Subcutaneous abdominal adipose tissue (tissue), 5 donors: ENCODE measurements at regions not wholly inside any gene's neighbourhood (a gene's known extent, or its start where the extent isn't known, plus 50 kb on each side); places are given as distances from the start of the nearest gene placed in this dataset.

ENCODE experiments used
- H3K27ac ChIP-seq: one replicate; pipeline ENCODE4 v1.7.0; 2013; ENCODE audit warnings: low read depth, mild to moderate bottlenecking, inconsistent platforms, low read length, moderate library complexity
- H3K27me3 ChIP-seq, 5 donors: one replicate each; pipeline ENCODE4 v1.7.0; 2013; ENCODE audit warnings: low read length in 5 of 5, inconsistent platforms in 1 of 5; ENCODE audit not compliant: control insufficient read depth in 5 of 5, insufficient read depth in 4 of 5
- H3K36me3 ChIP-seq, 5 donors: one replicate each; pipeline ENCODE4 v1.7.0; 2013; ENCODE audit warnings: low read length in 5 of 5; ENCODE audit not compliant: control insufficient read depth in 5 of 5, insufficient read depth in 5 of 5
- H3K4me1 ChIP-seq, 5 donors: one replicate each; pipeline ENCODE4 v1.7.0; 2013; ENCODE audit warnings: low read length in 5 of 5, mild to moderate bottlenecking in 3 of 5, moderate library complexity in 1 of 5; ENCODE audit not compliant: control insufficient read depth in 5 of 5, insufficient read depth in 5 of 5
- H3K4me3 ChIP-seq, 5 donors: one replicate each; pipeline ENCODE4 v1.7.0; 2013; ENCODE audit warnings: low read length in 5 of 5, low read depth in 1 of 5
- H3K9ac ChIP-seq, 5 donors: one replicate each; pipeline ENCODE4 v1.7.0; 2013; ENCODE audit warnings: low read length in 5 of 5, mild to moderate bottlenecking in 4 of 5, moderate library complexity in 3 of 5
- H3K9me3 ChIP-seq, 5 donors: one replicate each; pipeline ENCODE4 v1.7.0; 2013; ENCODE audit warnings: low read length in 5 of 5; ENCODE audit not compliant: control insufficient read depth in 5 of 5
- donor health status: healthy.
- donor health status: healthy.
- donor health status: healthy.
- donor health status: healthy.
- donor health status: healthy.

DNA sequence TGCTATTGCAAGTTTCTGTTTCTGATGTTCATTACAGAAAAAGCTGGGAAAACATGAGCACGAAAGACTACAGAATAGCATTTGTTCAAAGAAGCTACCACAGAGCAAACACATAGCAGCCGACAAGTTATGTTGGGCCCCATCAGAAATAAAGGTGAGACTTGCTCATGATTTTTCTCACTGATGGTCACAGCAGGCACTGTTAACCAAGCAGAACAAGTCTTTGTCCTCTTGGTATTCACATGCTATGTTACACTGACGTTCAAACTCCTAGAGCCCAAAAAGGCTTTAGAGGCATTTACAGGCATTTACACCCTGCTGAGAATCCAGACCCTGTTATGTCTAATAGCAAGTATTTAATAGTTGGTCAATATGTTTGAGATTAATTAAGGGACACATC lies 235.0 kb upstream of the HNMT start:
- Histone ChIP-seq H3K27ac (no peak overlapping the region), H3K4me1 (no peaks in the 10 kb centered on the region), H3K9ac (no peak overlapping the region), H3K36me3 (no peaks in the 10 kb centered on the region), H3K9me3 (peaks cover 0 to 12% (median 8%) of the 10 kb centered on the region in 5 donors), H3K4me3 (no peak overlapping the region), H3K27me3 (no peaks in the 10 kb centered on the region)

DNA sequence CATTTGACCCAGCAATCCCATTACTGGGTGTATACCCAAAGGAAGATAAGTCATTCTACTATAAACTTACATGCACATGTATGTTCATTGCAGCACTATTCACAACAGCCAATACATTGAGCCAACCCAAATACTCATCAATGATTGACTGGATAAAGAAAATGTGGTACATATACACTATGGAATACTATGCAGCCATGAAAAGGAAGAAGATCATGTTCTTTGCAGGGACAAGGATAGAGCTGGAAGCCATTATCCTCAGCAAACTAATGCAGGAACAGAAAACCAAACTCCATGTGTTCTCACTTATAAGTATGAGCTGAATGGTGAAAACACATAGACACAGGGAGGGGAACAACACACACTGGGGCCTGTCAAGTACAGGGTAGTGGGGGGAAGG lies 226.7 kb upstream of the HNMT start:
- no peak overlapping the region for H3K4me3 ChIP-seq
- H3K27ac ChIP-seq = no peak overlapping the region
- no peaks in the 10 kb centered on the region for H3K4me1 ChIP-seq
- H3K9ac ChIP-seq = no peak overlapping the region
- H3K9me3 ChIP-seq = peaks cover 0 to 6% (median 0%) of the 10 kb centered on the region in 5 donors
- no peaks in the 10 kb centered on the region for H3K27me3 ChIP-seq
- no peaks in the 10 kb centered on the region for H3K36me3 ChIP-seq

DNA sequence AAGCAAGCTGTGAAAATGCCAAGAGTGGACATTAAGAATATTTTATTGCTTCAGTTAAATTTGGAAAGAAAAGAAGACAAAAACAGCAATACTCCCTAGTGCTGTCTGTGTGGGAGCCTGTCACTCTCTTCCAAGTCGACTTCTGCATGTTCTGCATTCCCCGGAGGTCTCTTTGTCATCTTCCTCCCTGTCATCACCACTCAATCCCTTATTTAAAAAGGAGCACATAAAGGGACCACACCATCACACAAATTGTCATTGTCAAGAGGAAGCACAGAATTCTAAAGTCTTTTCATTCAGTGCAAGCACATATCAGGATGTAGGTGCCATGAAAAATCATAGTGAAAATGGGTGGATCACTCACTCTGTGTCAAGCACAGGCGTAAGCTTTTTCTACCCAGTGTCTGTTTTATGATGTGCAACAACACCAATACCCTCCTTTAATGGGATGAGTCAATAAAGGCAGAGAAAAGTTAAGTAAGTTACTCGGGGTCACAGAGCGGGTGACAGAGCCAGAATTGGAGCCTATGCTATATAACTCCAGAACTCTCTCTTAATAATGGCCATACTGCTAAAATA lies 222.4 kb upstream of the HNMT start:
- Histone ChIP-seq H3K9ac (no peak overlapping the region), H3K36me3 (no peaks in the 10 kb centered on the region), H3K4me1 (no peaks in the 10 kb centered on the region), H3K27ac (no peak overlapping the region), H3K27me3 (no peaks in the 10 kb centered on the region), H3K4me3 (no peak overlapping the region), H3K9me3 (peaks cover 0 to 6% (median 0%) of the 10 kb centered on the region in 5 donors)

DNA sequence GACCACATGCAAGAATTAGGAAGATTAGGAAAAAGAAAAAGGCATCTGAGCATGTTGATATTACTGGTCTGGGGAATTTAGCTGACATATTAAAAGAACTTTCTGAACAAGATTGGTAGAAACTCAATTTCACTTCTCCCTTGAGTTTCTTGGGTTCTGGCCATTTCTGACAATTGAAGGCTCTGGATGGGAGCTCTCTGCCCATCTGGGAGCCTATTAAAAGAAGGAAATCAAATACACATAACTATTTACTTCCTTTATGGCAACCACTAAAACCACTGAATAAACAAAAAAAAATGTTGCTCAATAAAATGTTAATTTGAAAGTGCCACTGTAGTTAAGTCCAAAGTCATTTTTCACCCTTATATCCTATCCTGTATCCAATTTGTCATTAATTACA lies 216.8 kb upstream of the HNMT start:
- Histone ChIP-seq H3K4me3 (no peak overlapping the region), H3K4me1 (no peaks in the 10 kb centered on the region), H3K27me3 (no peaks in the 10 kb centered on the region), H3K9ac (no peak overlapping the region), H3K36me3 (no peaks in the 10 kb centered on the region), H3K9me3 (peaks cover 0 to 2% (median 0%) of the 10 kb centered on the region in 5 donors), H3K27ac (no peak overlapping the region)

DNA sequence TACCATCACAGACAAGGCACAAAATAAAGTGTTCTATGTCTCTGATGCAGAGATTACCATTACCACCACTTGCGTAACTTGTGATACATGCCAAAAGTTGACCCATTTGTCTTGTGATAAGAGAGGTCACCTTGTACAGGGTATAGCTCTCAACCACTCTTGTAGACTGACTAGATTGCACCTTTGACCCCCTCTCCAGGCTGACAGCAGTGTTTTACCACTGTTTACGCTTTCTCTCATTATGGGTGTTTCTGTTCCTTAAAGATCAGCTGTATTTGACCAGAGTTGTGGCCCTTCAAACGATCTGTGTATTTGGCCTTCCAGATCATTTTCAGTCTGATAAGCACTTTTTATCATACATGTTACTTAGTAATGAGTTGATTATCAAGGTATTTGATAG lies 215.7 kb upstream of the HNMT start:
- peaks cover 0 to 3% (median 0%) of the 10 kb centered on the region in 5 donors for H3K9me3 ChIP-seq
- H3K27ac ChIP-seq = no peak overlapping the region
- no peaks in the 10 kb centered on the region for H3K27me3 ChIP-seq
- no peak overlapping the region for H3K9ac ChIP-seq
- no peaks in the 10 kb centered on the region for H3K36me3 ChIP-seq
- no peak overlapping the region for H3K4me3 ChIP-seq
- no peaks in the 10 kb centered on the region for H3K4me1 ChIP-seq

DNA sequence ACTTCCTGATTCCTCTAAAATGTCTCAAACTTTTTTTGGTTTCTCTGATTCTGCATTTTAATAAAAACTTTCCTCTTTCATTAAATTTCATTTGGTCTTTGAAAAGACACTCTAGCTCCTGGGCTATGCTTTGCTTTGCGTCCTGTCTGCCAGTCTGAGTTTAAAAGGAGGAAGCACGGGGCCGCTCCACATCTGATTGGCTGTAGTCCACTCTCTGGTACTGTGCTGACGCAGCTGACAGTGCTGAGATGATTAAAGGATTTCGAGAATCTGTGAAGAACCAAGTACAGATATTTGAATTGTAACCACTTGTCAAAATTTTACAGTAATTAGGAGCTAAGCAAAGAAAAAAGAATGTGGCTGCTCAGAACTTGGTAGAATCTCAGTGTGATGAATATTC lies 199.6 kb upstream of the HNMT start:
- H3K27me3 ChIP-seq = no peaks in the 10 kb centered on the region
- H3K36me3 ChIP-seq = no peaks in the 10 kb centered on the region
- H3K9me3 ChIP-seq = peaks cover 0 to 3% (median 0%) of the 10 kb centered on the region in 5 donors

DNA sequence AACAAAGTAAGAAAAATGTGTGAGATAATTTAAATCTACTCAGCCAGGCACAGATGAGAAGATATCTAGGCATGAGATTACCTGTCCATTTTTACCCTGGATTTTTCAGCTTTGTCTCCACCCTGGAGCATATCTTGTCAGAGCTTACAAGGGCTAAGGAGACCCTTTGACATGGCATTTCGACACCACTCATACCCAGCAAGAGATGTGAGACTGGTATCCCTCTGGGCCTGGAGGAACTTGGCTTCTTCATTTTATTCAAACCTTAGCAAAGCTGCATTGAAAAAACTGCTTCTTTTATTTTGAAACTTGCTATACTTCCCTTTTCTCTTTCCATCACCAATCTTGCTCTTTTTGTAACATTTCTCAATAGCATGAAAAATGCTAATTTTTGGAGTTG lies 194.9 kb upstream of the HNMT start:
- H3K9me3 ChIP-seq = no peaks in the 10 kb centered on the region
- no peaks in the 10 kb centered on the region for H3K36me3 ChIP-seq
- H3K27ac ChIP-seq = no peak overlapping the region
- H3K27me3 ChIP-seq = no peaks in the 10 kb centered on the region
- no peak overlapping the region for H3K9ac ChIP-seq
- no peak overlapping the region for H3K4me3 ChIP-seq
- peaks cover 0 to 5% (median 0%) of the 10 kb centered on the region in 5 donors for H3K4me1 ChIP-seq

More for the DNA sequence above, 199.6 kb upstream of the HNMT start:
- no peaks in the 10 kb centered on the region for H3K4me1 ChIP-seq
- H3K9ac ChIP-seq = no peak overlapping the region
- no peak overlapping the region for H3K27ac ChIP-seq
- H3K4me3 ChIP-seq = no peak overlapping the region

DNA sequence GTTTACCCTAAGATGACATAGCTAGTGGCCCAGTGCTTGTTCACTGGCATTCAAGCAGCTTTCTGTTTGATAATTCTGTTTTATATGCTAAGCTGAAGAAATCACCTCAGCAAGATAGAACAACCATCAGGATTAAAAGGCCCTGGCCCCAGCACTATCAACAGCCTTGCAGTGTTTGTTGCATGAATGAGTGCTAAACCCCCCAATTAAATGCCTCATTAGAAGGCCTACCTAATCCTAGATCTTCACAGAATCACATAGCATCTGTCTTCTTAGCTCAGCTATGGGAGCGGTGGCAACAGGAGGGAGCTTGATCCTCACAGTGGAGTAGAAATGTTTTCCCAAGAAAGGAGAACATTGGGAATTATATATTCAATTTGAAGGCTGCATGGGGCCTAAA lies 194.1 kb upstream of the HNMT start:
- Histone ChIP-seq H3K27me3 (no peaks in the 10 kb centered on the region), H3K4me3 (no peak overlapping the region), H3K4me1 (peaks cover 0 to 5% (median 0%) of the 10 kb centered on the region in 5 donors), H3K36me3 (no peaks in the 10 kb centered on the region), H3K27ac (no peak overlapping the region), H3K9ac (no peak overlapping the region), H3K9me3 (no peaks in the 10 kb centered on the region)

DNA sequence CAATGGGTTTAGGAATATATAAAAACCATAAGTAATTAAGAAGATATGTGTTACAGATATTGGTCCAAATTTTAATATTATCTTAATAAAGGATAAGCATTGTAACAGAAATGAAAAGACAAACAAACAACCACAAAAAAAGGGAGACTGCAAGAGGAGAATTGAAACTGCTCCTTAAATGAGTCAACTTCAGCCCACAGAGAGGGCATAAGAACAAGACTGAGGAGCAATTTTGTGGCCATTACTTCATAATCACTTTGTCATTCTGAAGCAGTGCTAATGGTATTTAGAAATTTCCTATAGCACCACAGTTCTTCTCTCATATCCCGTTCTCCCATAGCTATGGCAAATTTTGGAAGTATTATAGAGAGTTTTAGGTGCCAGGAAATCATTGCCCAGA lies 193.2 kb upstream of the HNMT start:
- Histone ChIP-seq H3K4me1 (peaks cover 0 to 5% (median 0%) of the 10 kb centered on the region in 5 donors), H3K9ac (no peak overlapping the region), H3K9me3 (no peaks in the 10 kb centered on the region), H3K27me3 (no peaks in the 10 kb centered on the region), H3K4me3 (no peak overlapping the region), H3K36me3 (no peaks in the 10 kb centered on the region), H3K27ac (no peak overlapping the region)

DNA sequence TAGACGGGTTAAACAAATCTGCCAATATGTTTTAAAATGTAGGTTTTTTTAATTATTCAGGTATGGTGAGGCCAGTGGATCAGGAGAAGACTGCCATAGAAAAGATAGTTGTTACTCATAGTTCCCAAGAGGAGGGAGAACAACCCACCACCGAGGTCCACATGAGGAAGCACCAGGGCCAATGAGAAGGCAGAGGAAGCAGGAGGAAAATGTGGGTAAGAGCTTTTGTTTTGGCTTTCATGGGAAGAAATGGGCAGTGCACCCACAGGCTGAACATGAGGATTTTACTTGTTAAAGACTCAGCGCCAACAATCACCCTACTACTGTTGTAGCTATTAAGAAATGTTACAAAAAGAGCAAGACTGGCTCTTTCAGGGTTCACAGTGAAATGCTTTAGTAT lies 191.8 kb upstream of the HNMT start:
- Histone ChIP-seq H3K4me3 (no peak overlapping the region), H3K4me1 (peaks cover 0 to 5% (median 0%) of the 10 kb centered on the region in 5 donors), H3K27me3 (no peaks in the 10 kb centered on the region), H3K9me3 (no peaks in the 10 kb centered on the region), H3K36me3 (no peaks in the 10 kb centered on the region), H3K27ac (no peak overlapping the region), H3K9ac (no peak overlapping the region)
